Transverse colon (tissue), 4 donors: ENCODE measurements at regions not wholly inside any gene's neighbourhood (a gene's known extent, or its start where the extent isn't known, plus 50 kb on each side); places are given as distances from the start of the nearest gene placed in this dataset.

Experiments used
- DNase-seq: peaks from one replicate; pipeline ENCODE4 v3.0.0-alpha.2; 2019
- H3K27ac ChIP-seq, 4 donors: fragments of 200-600 bp; sonication (generic); 2 replicates each; pipeline ENCODE4 v1.5.1; 2016 to 2018; ENCODE audit warnings: inconsistent platforms in 4 of 4
- H3K27me3 ChIP-seq: fragments of 200-600 bp; sonication (generic); 2 replicates; pipeline ENCODE4 v1.5.1; 2017; ENCODE audit warnings: inconsistent platforms
- H3K36me3 ChIP-seq, 4 donors: fragments of 200-600 bp; sonication (generic); 2 replicates each; pipeline ENCODE4 v1.5.1; 2017 to 2019; ENCODE audit warnings: inconsistent platforms in 4 of 4
- H3K4me1 ChIP-seq, 4 donors: fragments of 200-600 bp; sonication (generic); 2 replicates each; pipeline ENCODE4 v1.5.1; 2017 to 2020; ENCODE audit warnings: inconsistent platforms in 4 of 4
- H3K4me3 ChIP-seq, 4 donors: fragments of 200-600 bp; sonication (generic); 1 replicate in 1 of 4; 2 replicates in 3 of 4; pipeline versions ENCODE4 v1.5.1 to v1.6.1; 2017 to 2019; ENCODE audit warnings: inconsistent platforms in 4 of 4
- H3K9me3 ChIP-seq, 2 donors: fragments of 200-600 bp; sonication (generic); 2 replicates each; pipeline ENCODE4 v1.5.1; 2017 to 2019; ENCODE audit warnings: inconsistent platforms in 2 of 2
- EP300 ChIP-seq: sonication (generic); formaldehyde crosslinking; IDR thresholded peaks from one replicate; pipeline ENCODE4 v1.6.1; 2017; ENCODE audit warnings: antibody characterized with exemption, low read depth
- POLR2A ChIP-seq: fragments of 450-650 bp; IDR thresholded peaks from one replicate; pipeline ENCODE4 v1.6.1; 2016; ENCODE audit warnings: antibody characterized with exemption, mild to moderate bottlenecking, moderate library complexity
- POLR2AphosphoS5 ChIP-seq, 3 donors: sonication (generic); formaldehyde crosslinking; IDR thresholded peaks; one replicate each; pipeline ENCODE4 v1.6.1; 2016; ENCODE audit warnings: antibody characterized with exemption in 3 of 3
- WGBS, 2 donors: methylation state at CpG; one replicate each; pipeline ENCODE4 v1.1.5; 2018; ENCODE audit warnings: low coverage in 1 of 2; 5-methylcytosine and 5-hydroxymethylcytosine counted together
- in situ Hi-C, 4 donors: fragments of 200-750 bp; cut with MboI; loops; one replicate each; pipeline versions ENCODE4 v1.15.0 to v1.15.1; 2017; ENCODE audit warnings: low sequenced_read_pairs in 3 of 4, low pct_ligation_motif_present in 1 of 4, low pct_unique_long_range_greater_than_20kb in 1 of 4
- intact Hi-C: fragments of 100-400 bp; cut with DNase I; formaldehyde crosslinking; loops from one replicate; pipeline ENCODE4 v1.15.1; 2023; ENCODE audit warnings: low total_unique reads
- TF ChIP-seq, protein P1 (sequence below), 5 experiments: fragments of 200-600 bp in 3 of 5; fragments of 450-650 bp in 2 of 5; sonication (generic) in 3 of 5; IDR thresholded peaks; 1 replicate in 2 of 5; 2 replicates in 3 of 5; pipeline ENCODE4 v1.5.1; 2016 to 2017; ENCODE audit warnings: antibody characterized with exemption in 5 of 5, inconsistent platforms in 3 of 5, mild to moderate bottlenecking in 2 of 5, moderate library complexity in 1 of 5

DNA sequence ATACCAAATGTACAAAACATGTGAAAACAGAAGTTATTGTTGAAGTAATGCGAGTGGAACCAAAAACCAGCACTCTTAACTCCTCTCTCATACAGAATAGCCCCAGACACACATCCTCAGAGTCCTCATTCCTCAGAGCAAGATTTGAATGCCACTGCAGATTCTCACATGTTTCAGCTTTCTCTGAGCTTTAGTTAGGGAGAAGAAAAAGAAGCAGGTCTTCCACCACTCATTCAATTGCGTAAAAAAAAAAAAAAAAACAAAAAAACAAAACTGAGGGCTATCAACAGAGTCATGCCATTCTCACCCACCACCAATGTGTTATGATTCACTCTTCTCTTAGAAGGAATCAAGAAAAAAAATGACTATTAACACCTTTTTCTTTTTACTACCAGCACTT lies 287.7 kb downstream of the IPMK start:
- in situ Hi-C loops (no loop called here), intact Hi-C loops (no loop called here)
- Histone ChIP-seq H3K4me3 (no peak overlapping the region), H3K36me3 (no peaks in the 10 kb centered on the region), H3K27me3 (no peaks in the 10 kb centered on the region), H3K4me1 (no peaks in the 10 kb centered on the region), H3K27ac (no peak overlapping the region), H3K9me3 (peaks cover 0 to 3% of the 10 kb centered on the region in 2 donors)
- DNase-seq = no peak
- TF ChIP-seq POLR2AphosphoS5 (IDR thresholded peaks at IDR 0.05) (no peak), POLR2A (no peak), EP300 (no peak)
- TF ChIP-seq, protein P1, sequence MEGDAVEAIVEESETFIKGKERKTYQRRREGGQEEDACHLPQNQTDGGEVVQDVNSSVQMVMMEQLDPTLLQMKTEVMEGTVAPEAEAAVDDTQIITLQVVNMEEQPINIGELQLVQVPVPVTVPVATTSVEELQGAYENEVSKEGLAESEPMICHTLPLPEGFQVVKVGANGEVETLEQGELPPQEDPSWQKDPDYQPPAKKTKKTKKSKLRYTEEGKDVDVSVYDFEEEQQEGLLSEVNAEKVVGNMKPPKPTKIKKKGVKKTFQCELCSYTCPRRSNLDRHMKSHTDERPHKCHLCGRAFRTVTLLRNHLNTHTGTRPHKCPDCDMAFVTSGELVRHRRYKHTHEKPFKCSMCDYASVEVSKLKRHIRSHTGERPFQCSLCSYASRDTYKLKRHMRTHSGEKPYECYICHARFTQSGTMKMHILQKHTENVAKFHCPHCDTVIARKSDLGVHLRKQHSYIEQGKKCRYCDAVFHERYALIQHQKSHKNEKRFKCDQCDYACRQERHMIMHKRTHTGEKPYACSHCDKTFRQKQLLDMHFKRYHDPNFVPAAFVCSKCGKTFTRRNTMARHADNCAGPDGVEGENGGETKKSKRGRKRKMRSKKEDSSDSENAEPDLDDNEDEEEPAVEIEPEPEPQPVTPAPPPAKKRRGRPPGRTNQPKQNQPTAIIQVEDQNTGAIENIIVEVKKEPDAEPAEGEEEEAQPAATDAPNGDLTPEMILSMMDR (IDR thresholded peaks at IDR 0.05) = no peak
- WGBS, 2 donors = 74 to 76% methylated on average over 2 of the region's 2 CpGs

DNA sequence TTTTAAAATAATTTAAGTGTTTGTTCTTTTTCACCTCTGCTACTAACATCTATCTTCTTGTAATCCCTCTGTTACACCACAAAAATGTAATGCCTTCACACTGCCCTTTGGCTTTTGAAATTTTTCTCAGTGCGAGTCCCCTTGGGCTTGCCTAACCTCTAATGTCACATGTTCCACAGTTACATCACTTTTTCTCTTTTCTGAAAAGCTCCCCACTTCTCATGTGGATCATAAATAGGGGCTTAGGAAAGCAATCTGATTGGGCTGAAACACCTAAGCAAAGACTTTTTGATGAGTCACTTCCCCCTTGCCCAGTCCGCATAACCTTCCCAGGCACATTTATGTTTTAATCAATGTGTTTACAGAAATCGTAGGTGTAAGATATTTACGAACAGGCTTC lies 288.2 kb downstream of the IPMK start:
- no peak overlapping the region for H3K27ac ChIP-seq
- H3K4me1 ChIP-seq = no peaks in the 10 kb centered on the region
- no peak overlapping the region for H3K4me3 ChIP-seq
- TF ChIP-seq POLR2AphosphoS5 (IDR thresholded peaks at IDR 0.05) (no peak), EP300 (no peak), POLR2A (no peak)
- TF ChIP-seq, protein P1 (IDR thresholded peaks at IDR 0.05) = no peak
- intact Hi-C loops (no loop called here), in situ Hi-C loops (no loop called here)
- 73 to 88% methylated on average over 4 of the region's 4 CpGs for WGBS, 2 donors
- no peak for DNase-seq
- H3K36me3 ChIP-seq = no peaks in the 10 kb centered on the region
- peaks cover 0 to 3% of the 10 kb centered on the region in 2 donors for H3K9me3 ChIP-seq
- H3K27me3 ChIP-seq = no peaks in the 10 kb centered on the region

DNA sequence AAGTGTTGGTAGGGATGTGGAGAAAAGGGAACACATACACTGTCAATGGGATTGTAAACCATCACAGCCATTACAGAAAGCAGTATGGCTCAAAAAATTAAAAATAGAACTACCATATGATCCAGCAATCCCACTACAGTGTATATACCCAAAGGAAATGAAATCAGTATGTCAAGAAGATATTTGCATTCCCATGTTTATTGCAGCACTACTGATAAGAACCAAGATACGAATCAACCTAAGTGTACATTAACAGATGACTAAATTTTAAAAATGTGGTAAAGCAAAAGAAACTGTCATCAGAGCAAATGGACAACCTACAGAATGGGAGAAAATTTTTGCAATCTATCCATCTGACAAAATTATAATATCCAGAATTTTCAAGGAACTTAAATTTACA lies 290.4 kb downstream of the IPMK start:
- Histone ChIP-seq H3K9me3 (peaks cover 0 to 3% of the 10 kb centered on the region in 2 donors), H3K27me3 (no peaks in the 10 kb centered on the region), H3K36me3 (no peaks in the 10 kb centered on the region), H3K27ac (no peak overlapping the region), H3K4me1 (no peaks in the 10 kb centered on the region), H3K4me3 (no peak overlapping the region)
- WGBS, 2 donors = 40 to 58% methylated on average over 1 of the region's 1 CpG
- in situ Hi-C loops (no loop called here), intact Hi-C loops (no loop called here)
- TF ChIP-seq EP300 (no peak), POLR2AphosphoS5 (IDR thresholded peaks at IDR 0.05) (no peak)
- TF ChIP-seq, protein P1 (IDR thresholded peaks at IDR 0.05) = no peak
- DNase-seq = no peak

DNA sequence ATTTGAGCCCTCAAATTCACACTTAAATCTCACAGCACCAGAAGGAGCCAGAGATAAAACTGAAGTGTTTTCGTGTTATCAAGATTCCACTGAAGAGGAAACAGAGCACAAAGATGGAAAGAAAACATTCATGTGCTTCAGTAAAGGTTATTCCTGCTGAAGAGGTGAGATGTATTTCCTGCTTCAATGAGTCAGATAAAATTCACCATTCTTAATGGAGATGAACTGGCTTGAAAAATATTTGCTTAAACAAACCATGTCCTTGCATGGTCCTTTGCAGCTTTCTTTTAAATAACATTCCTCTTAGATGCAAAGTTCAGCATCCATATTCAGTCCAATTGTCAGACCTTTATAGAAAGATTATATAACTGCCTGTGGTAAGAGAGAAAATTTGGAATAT lies 294.2 kb downstream of the IPMK start:
- no peak overlapping the region for H3K27ac ChIP-seq
- no peaks in the 10 kb centered on the region for H3K36me3 ChIP-seq
- in situ Hi-C loops = no loop called here
- 57 to 67% methylated on average over 1 of the region's 1 CpG for WGBS, 2 donors
- no peak overlapping the region for H3K4me3 ChIP-seq
- no peaks in the 10 kb centered on the region for H3K27me3 ChIP-seq
- H3K4me1 ChIP-seq = no peaks in the 10 kb centered on the region
- TF ChIP-seq, protein P1 (IDR thresholded peaks at IDR 0.05) = no peak
- no peak for TF ChIP-seq POLR2A
- TF ChIP-seq EP300 = no peak
- no peak for TF ChIP-seq POLR2AphosphoS5 (IDR thresholded peaks at IDR 0.05)
- peaks cover 0 to 3% of the 10 kb centered on the region in 2 donors for H3K9me3 ChIP-seq
- intact Hi-C loops = no loop called here
- DNase-seq = no peak
